ENCODE measurements at regions not wholly inside any gene's neighbourhood (a gene's known extent, or its start where the extent isn't known, plus 50 kb on each side); places are given as distances from the start of the nearest gene placed in this dataset.

DNA sequence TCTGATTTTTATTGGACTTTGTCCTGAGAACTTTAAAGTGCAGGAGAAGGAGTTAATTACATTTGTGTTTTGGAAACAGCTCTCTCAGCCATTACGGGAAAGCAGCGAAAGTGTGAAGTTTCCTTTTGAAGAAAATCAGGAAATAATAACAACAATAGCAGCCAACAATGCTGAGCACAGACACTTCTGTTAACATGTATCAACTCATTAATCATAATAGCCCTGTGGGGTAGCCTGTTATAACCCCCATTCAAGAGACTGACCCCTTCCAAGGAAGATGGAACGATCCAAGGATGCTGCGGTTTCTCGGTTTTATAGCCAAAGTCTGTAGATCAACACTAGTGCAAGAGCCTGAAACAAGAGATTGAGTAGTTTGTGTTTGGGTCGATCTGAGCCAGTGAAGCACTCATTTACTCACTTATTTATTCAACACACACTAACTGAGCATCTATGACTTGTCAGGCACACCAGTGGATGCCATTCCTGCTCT lies 195.5 kb downstream of the DRD1 start:
- H3K4me1 Mint-ChIP-seq (ENCODE audit: low read depth): peaks cover 8% of the 10 kb centered on the region
- intact Hi-C loops (cut with micrococcal nuclease): no loop called here
- H3K27ac Mint-ChIP-seq: no peak overlapping the region
- H3K4me3 Mint-ChIP-seq: no peak overlapping the region
- no peak for DNase-seq
- no peaks in the 10 kb centered on the region for H3K9me3 Mint-ChIP-seq
- CTCF ChIA-PET: no interaction called here
- H3K27me3 Mint-ChIP-seq (ENCODE audit: low read depth): peaks cover 17% of the 10 kb centered on the region
- H3K36me3 Mint-ChIP-seq (ENCODE audit: low read depth): no peaks in the 10 kb centered on the region

DNA sequence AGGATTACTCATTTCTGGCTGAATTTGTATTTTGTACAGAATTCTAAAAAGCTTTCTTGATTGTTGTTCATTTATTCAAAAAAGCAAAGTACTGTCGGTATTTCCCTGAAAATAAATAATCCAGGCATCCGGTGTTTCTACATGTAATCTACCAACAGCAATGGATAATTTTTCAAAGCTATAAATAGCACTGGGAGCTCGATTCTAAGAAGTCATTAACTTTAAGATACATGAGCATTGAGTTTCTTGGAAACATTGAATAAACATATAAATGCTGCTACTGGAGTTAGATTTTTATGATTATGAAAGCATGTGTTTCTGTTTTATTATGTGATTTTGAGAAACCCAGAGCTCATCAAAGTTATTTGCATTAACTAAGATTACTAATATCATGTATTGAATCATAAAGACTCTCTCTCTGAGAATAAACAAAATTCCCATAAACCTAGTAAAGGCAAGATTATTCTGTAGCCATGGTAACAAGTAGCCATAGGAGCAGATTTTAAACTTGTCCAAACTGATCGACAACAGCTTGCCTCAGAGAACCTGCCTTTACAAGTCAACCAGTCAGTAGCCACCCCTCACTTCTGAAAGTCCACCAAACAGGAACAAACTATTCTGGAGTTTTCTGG lies 197.0 kb downstream of the DRD1 start:
- CTCF ChIA-PET: no interaction called here
- intact Hi-C loops (cut with micrococcal nuclease): no loop called here
- DNase-seq: no peak
- peaks cover 8% of the 10 kb centered on the region for H3K4me1 Mint-ChIP-seq (ENCODE audit: low read depth)
- H3K27me3 Mint-ChIP-seq (ENCODE audit: low read depth): peaks cover 20% of the 10 kb centered on the region
- no peaks in the 10 kb centered on the region for H3K9me3 Mint-ChIP-seq
- no peak overlapping the region for H3K27ac Mint-ChIP-seq
- H3K36me3 Mint-ChIP-seq (ENCODE audit: low read depth): no peaks in the 10 kb centered on the region
- no peak overlapping the region for H3K4me3 Mint-ChIP-seq

DNA sequence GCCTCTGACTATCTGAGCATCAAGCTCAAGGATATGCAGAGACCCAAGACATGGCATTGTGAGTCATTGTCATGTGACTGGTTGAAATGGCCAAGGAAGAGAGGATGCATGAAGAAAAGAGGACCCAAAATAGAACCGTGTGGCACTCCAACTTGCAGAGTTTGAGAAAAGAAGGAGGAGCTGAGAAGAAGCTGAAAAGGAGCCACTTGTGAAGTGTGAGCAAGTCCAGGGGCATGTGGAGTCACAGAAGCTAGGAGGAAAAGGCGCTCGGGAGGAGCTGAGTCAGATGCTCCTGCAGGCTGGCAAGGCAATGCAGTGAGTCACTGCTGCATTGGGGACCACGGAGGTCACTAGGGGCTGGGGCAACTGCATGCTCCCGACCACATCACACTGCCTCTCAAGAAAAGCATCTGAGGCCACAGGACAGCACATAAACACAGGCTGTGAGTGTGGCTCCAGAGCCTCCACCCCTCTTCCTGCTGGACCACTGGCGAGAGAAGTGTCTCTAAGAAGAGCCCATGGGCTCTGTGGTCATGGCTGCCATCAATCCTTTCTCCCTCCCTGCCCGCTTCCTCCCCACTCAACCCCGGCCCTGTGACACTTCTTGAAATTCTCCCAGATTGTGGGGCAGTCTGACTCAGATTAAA lies 197.6 kb downstream of the DRD1 start:
- no peak overlapping the region for H3K4me3 Mint-ChIP-seq
- peak; percentile 25 for DNase-seq
- peaks cover 8% of the 10 kb centered on the region for H3K4me1 Mint-ChIP-seq (ENCODE audit: low read depth)
- intact Hi-C loops (cut with micrococcal nuclease): no loop called here
- CTCF ChIA-PET: no interaction called here
- peaks cover 18% of the 10 kb centered on the region for H3K27me3 Mint-ChIP-seq (ENCODE audit: low read depth)
- H3K27ac Mint-ChIP-seq: no peak overlapping the region
- no peaks in the 10 kb centered on the region for H3K9me3 Mint-ChIP-seq
- H3K36me3 Mint-ChIP-seq (ENCODE audit: low read depth): no peaks in the 10 kb centered on the region

DNA sequence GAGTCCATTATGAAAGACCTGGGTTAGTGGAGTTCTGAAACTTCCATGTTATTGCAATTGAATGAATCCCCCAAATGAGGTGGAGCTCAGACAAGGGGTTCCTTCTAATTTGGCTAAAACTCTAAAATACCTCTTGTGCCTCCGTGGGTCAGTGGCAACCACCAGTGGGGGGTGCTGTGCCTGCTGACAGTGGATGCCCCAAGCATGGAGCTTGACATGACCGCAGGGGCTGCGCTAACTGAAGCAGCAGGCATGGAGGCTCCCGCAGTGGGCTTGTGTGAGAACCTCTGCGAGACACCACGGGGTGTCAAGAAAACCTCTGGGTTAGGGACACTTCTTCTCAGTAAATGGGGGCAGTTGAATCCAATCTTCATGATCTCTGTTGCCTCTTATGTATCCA lies 200.5 kb downstream of the DRD1 start:
- Mint-ChIP-seq H3K27me3 (ENCODE audit: low read depth) (peaks cover 25% of the 10 kb centered on the region), H3K36me3 (ENCODE audit: low read depth) (no peaks in the 10 kb centered on the region), H3K9me3 (no peaks in the 10 kb centered on the region), H3K27ac (no peak overlapping the region), H3K4me3 (no peak overlapping the region), H3K4me1 (ENCODE audit: low read depth) (peaks cover 8% of the 10 kb centered on the region)
- intact Hi-C loops (cut with micrococcal nuclease): no loop called here
- no peak for DNase-seq
- CTCF ChIA-PET: interaction anchor here (0.5 to 0.6 kb wide), 2 partner anchors 301 to 363 kb away, joined by 4 to 6 read pairs; no protein-coding TSS in a partner anchor

DNA sequence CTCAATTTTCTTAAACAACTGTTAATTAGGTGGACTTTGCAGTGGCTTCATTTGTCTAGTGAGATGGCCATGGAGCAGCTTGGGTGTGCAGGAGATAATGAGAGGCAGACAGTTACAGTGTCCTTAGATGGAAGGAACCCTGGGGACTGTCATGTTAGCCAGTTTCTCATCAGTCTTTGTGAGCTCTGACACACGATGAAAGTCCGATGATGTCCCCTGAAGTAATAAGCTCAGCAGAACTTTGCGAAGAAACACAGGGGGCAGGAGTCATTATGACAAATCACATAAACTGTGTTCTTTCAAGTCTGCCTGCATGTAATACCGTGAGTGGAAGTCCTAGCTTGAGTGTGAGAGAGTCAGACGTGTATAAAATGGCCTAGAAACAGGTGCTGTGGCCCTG lies 201.8 kb downstream of the DRD1 start:
- Mint-ChIP-seq H3K4me3 (no peak overlapping the region), H3K4me1 (ENCODE audit: low read depth) (peaks cover 8% of the 10 kb centered on the region), H3K36me3 (ENCODE audit: low read depth) (no peaks in the 10 kb centered on the region), H3K9me3 (no peaks in the 10 kb centered on the region), H3K27ac (no peak overlapping the region), H3K27me3 (ENCODE audit: low read depth) (peaks cover 20% of the 10 kb centered on the region)
- CTCF ChIA-PET: no interaction called here
- intact Hi-C loops (cut with micrococcal nuclease): no loop called here
- no peak for DNase-seq

DNA sequence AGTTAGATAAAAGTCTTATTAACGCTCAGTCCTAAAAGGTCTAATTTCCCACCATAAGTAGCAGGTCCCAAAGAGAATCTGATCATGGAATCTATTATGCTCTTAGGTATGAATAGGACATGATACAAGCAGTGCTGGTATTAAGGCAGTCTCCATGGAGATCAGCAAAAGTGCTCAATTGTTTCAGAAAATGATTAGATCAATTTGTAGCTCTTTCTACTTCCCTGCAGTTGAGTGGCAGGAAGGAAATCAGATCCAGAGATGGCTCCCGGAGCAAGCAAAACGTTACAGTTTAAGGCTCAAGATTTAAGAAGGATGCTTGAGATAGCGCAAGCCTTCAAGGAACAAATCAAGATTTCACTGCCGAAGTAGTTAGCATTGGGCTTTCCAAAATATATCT lies 205.7 kb downstream of the DRD1 start:
- DNase-seq: no peak
- intact Hi-C loops (cut with micrococcal nuclease): no loop called here
- CTCF ChIA-PET: no interaction called here
- Mint-ChIP-seq H3K9me3 (no peaks in the 10 kb centered on the region), H3K4me3 (no peak overlapping the region), H3K27ac (no peak overlapping the region), H3K27me3 (ENCODE audit: low read depth) (peaks cover 18% of the 10 kb centered on the region), H3K4me1 (ENCODE audit: low read depth) (no peaks in the 10 kb centered on the region), H3K36me3 (ENCODE audit: low read depth) (no peaks in the 10 kb centered on the region)

DNA sequence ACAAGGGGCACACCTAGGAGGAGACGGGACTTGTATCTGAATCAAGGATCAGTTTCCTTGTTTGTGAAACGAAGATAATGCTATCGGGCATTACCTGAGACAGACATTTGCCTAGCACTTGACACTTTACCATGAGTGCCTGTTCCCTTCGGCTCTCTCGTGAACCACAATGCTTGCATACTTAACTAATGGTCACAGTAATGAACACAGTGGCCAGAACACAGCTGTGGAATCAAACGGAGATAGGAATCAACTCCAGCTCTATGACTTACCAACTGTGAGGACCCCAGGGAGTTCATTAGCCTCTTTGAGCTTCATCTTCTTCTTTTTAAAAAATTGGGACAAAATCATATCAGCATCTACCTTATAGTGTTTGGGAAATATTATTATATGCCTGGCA lies 207.8 kb downstream of the DRD1 start:
- Mint-ChIP-seq H3K27me3 (ENCODE audit: low read depth) (peaks cover 20% of the 10 kb centered on the region), H3K4me3 (no peak overlapping the region), H3K36me3 (ENCODE audit: low read depth) (no peaks in the 10 kb centered on the region), H3K9me3 (no peaks in the 10 kb centered on the region), H3K27ac (no peak overlapping the region), H3K4me1 (ENCODE audit: low read depth) (no peaks in the 10 kb centered on the region)
- CTCF ChIA-PET: no interaction called here
- DNase-seq: no peak
- intact Hi-C loops (cut with micrococcal nuclease): no loop called here

DNA sequence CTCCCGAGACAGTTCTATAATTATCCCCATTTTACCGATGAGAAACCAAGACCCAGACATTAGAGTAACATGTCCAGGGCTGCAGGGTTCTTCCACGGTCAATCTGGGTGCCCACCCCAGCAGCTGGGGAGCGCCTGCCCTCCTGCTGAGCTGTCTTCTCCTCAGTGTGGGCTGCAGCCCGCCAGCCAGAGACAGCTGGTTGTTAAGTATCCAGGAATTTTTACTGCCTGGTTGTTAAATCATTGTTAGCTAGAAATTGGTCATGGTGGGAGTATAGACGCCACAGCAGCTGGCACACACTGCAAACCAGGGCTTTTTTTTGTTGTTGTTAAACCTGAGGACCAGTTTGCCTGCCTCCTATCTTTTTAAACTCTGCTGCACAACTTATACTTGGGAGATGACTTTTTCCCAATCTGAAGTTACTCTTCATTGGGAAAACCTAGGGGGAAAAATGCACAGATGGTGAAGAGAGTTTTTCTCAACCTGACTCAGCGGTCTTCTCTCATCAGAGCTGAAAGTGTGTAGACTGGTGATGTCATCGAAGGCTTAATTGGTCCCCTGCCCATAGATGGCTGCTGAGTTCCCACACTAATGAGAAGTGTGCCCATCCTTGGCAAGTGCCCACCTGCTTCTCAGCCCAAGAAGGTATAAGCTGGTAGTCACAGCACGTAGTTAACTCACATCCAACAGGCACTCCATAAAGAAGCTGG lies 208.6 kb downstream of the DRD1 start:
- intact Hi-C loops (cut with micrococcal nuclease): no loop called here
- no peak overlapping the region for H3K27ac Mint-ChIP-seq
- H3K27me3 Mint-ChIP-seq (ENCODE audit: low read depth): peaks cover 20% of the 10 kb centered on the region
- no peaks in the 10 kb centered on the region for H3K36me3 Mint-ChIP-seq (ENCODE audit: low read depth)
- CTCF ChIA-PET: no interaction called here
- DNase-seq: no peak
- H3K4me1 Mint-ChIP-seq (ENCODE audit: low read depth): no peaks in the 10 kb centered on the region
- no peaks in the 10 kb centered on the region for H3K9me3 Mint-ChIP-seq
- H3K4me3 Mint-ChIP-seq: no peak overlapping the region

DNA sequence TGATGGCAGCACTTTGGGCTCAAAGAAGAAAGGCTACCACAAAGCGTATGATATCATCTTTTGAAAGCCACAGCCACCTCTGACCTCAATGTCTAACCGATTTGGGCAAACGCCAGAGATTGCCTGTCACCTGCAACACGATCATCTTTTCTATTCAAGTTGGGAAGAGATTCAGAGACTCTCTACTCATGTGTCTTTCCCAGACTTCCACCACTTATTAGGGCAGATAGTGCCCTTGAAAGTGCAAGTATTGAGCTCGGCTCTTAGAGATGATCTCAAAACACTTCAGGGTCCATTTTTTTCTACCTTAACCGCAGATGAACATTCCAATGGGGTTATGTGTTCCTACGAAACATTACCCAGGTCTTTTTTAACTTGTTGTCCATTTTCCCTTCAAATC lies 213.7 kb downstream of the DRD1 start:
- Mint-ChIP-seq H3K27ac (no peak overlapping the region), H3K36me3 (ENCODE audit: low read depth) (no peaks in the 10 kb centered on the region), H3K27me3 (ENCODE audit: low read depth) (peaks cover 7% of the 10 kb centered on the region), H3K4me3 (no peak overlapping the region), H3K4me1 (ENCODE audit: low read depth) (no peaks in the 10 kb centered on the region), H3K9me3 (no peaks in the 10 kb centered on the region)
- intact Hi-C loops (cut with micrococcal nuclease): no loop called here
- CTCF ChIA-PET: interaction anchor here (0.7 kb wide), 1 partner anchor 142 kb away, joined by 3 read pairs; no protein-coding TSS in a partner anchor
- DNase-seq: no peak

DNA sequence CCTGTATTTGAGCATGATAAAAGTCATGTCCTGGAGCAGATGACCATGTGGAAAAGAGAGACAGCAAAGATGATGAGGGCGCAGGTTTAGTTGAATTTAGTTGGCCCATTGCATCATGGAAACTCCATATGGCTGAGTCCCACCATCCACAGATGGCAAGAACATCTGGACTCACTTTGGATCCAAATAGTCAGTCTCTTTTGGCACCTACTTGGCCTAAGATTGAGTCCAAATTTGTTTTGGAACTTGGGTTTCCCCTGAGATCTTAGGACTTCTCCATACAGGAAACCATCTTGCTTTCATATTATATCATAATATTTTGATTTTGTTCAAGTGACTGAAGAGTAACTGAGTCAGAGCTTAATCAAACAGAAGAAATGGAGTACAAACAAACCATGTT lies 217.5 kb downstream of the DRD1 start:
- CTCF ChIA-PET: no interaction called here
- intact Hi-C loops (cut with micrococcal nuclease): no loop called here
- H3K27ac Mint-ChIP-seq: no peak overlapping the region
- no peaks in the 10 kb centered on the region for H3K4me1 Mint-ChIP-seq (ENCODE audit: low read depth)
- H3K4me3 Mint-ChIP-seq: no peak overlapping the region
- no peaks in the 10 kb centered on the region for H3K9me3 Mint-ChIP-seq
- H3K27me3 Mint-ChIP-seq (ENCODE audit: low read depth): peaks cover 9% of the 10 kb centered on the region
- no peak for DNase-seq
- H3K36me3 Mint-ChIP-seq (ENCODE audit: low read depth): no peaks in the 10 kb centered on the region

DNA sequence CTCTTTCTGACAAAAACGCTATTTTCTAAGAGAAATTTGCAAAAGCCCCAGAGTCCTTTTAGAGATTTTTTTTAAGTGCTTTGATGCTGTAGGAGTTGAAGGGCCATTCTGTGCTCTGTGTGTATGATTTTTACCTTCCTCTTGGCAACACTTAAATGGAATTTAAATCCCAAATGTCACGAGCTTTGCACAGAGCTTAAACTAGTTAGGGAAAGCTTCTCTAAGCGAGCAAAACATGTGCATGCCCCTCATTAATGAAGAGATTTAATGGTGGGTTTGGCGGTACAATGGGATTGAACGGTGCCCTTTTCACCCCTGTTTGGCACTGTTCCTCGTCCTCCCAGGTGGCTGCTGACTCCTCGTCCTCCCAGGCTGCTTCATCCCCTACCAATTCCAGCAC lies 220.7 kb downstream of the DRD1 start:
- H3K9me3 Mint-ChIP-seq: no peaks in the 10 kb centered on the region
- H3K36me3 Mint-ChIP-seq (ENCODE audit: low read depth): no peaks in the 10 kb centered on the region
- peaks cover 8% of the 10 kb centered on the region for H3K27me3 Mint-ChIP-seq (ENCODE audit: low read depth)
- no peaks in the 10 kb centered on the region for H3K4me1 Mint-ChIP-seq (ENCODE audit: low read depth)
- DNase-seq: no peak
- intact Hi-C loops (cut with micrococcal nuclease): no loop called here
- no peak overlapping the region for H3K4me3 Mint-ChIP-seq
- no peak overlapping the region for H3K27ac Mint-ChIP-seq
- CTCF ChIA-PET: no interaction called here

DNA sequence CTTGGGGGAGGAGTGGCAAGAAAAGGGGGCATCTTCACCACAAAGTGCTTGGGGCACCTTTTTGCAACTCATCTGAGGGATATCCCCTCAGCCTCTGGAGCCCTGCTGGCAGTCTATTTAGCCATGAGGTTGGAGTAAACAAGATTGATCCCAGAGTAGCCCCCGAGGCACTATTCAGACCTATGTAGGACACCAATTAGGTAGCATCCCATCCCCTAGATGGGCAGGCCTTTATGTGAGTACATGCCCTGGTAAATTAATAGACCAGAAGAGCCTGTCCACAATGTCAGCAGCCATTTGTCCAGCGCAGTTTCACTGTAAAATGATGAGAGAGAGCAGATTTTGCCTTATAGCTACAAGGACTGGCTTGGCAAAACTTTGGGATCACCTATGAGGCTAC lies 221.4 kb downstream of the DRD1 start:
- CTCF ChIA-PET: no interaction called here
- no peak for DNase-seq
- intact Hi-C loops (cut with micrococcal nuclease): no loop called here
- H3K9me3 Mint-ChIP-seq: no peaks in the 10 kb centered on the region
- H3K4me3 Mint-ChIP-seq: no peak overlapping the region
- no peaks in the 10 kb centered on the region for H3K4me1 Mint-ChIP-seq (ENCODE audit: low read depth)
- peaks cover 8% of the 10 kb centered on the region for H3K27me3 Mint-ChIP-seq (ENCODE audit: low read depth)
- H3K36me3 Mint-ChIP-seq (ENCODE audit: low read depth): no peaks in the 10 kb centered on the region
- H3K27ac Mint-ChIP-seq: no peak overlapping the region

DNA sequence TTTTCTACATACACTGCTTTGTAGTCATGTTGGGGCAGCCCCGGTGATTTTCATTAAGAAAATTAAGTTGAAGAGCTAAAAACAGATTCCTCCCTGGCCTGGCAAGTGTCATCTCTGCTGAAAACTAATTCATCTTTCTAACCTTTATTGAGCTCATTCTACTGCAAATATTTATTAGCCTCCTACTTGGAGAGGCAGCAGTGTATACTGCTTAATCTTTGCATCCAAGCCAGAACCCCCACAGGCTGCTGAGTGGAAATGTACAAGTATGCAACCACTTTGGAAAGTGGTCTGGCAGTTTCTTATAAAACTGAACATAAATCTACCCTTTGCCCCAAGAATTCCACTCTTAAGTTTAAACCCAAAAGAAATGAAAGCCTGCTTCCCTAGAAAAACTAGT lies 223.4 kb downstream of the DRD1 start:
- CTCF ChIA-PET: no interaction called here
- Mint-ChIP-seq H3K4me1 (ENCODE audit: low read depth) (no peaks in the 10 kb centered on the region), H3K27ac (no peak overlapping the region), H3K27me3 (ENCODE audit: low read depth) (peaks cover 17% of the 10 kb centered on the region), H3K4me3 (no peak overlapping the region), H3K9me3 (no peaks in the 10 kb centered on the region), H3K36me3 (ENCODE audit: low read depth) (no peaks in the 10 kb centered on the region)
- DNase-seq: no peak
- intact Hi-C loops (cut with micrococcal nuclease): no loop called here
